ENCODE measurements at regions not wholly inside any gene's neighbourhood (a gene's known extent, or its start where the extent isn't known, plus 50 kb on each side); places are given as distances from the start of the nearest gene placed in this dataset.

GRCh38 chr4:20640989-20641388 lies 59.3 kb upstream of the PACRGL start:
- no peak overlapping the region for H3K4me3 ChIP-seq (ENCODE audit: low read length)
- no peak for DNase-seq (ENCODE audit: low read depth)
- TF ChIP-seq, protein P1, sequence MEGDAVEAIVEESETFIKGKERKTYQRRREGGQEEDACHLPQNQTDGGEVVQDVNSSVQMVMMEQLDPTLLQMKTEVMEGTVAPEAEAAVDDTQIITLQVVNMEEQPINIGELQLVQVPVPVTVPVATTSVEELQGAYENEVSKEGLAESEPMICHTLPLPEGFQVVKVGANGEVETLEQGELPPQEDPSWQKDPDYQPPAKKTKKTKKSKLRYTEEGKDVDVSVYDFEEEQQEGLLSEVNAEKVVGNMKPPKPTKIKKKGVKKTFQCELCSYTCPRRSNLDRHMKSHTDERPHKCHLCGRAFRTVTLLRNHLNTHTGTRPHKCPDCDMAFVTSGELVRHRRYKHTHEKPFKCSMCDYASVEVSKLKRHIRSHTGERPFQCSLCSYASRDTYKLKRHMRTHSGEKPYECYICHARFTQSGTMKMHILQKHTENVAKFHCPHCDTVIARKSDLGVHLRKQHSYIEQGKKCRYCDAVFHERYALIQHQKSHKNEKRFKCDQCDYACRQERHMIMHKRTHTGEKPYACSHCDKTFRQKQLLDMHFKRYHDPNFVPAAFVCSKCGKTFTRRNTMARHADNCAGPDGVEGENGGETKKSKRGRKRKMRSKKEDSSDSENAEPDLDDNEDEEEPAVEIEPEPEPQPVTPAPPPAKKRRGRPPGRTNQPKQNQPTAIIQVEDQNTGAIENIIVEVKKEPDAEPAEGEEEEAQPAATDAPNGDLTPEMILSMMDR (IDR thresholded peaks at IDR 0.05; ENCODE audit: insufficient read depth, low read depth, low read length, missing control alignments), result no peak

DNA sequence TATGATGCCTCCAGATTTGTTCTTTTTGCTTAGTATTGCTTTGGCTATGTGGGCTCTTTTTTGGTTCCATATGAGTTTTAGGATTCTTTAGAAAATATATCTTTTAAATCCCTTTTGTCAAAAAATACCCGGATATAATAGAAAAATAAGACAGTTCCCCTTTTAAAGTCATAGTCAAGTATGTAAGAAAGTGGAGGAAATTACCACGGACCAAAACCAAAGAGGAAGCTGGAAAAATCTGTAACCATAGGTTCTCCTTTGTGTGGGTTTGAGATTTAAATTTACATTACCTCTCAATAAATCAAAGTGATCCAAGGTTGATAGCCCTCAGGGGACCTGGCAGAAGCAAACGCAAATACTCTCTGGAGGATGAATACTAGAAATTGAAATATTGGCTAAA lies 58.3 kb upstream of the PACRGL start:
- DNase-seq (ENCODE audit: low read depth), result no peak
- no peak overlapping the region for H3K4me3 ChIP-seq (ENCODE audit: low read length)
- TF ChIP-seq, protein P1 (IDR thresholded peaks at IDR 0.05; ENCODE audit: insufficient read depth, low read depth, low read length, missing control alignments), result no peak

DNA sequence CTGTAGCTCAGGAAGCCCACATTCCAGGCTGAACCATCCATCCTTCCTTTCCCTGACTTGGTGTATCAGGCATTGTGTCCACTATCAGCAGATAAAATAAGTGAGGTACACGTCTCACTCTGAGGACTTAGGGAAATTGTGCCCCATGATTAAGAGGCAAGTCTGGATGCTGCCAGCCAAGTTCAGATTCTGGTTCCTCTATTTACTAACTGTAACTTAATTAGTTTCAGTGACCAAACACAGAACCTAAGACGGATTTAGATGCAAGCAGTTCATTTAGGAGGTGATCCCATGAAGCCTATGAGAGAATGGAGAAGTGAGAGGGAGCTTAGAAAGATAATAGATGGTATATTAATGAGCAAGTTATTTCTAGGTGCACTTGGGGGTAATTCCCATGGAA lies 56.6 kb upstream of the PACRGL start:
- DNase-seq (ENCODE audit: low read depth), result no peak
- TF ChIP-seq, protein P1 (IDR thresholded peaks at IDR 0.05; ENCODE audit: insufficient read depth, low read depth, low read length, missing control alignments), result no peak
- no peak overlapping the region for H3K4me3 ChIP-seq (ENCODE audit: low read length)

GRCh38 chr4:20645236-20645635 lies 55.0 kb upstream of the PACRGL start:
- peak; percentile 36 for DNase-seq (ENCODE audit: low read depth)
- TF ChIP-seq, protein P1 (IDR thresholded peaks at IDR 0.05; ENCODE audit: insufficient read depth, low read depth, low read length, missing control alignments), result no peak
- H3K4me3 ChIP-seq (ENCODE audit: low read length), result no peak overlapping the region

- TF ChIP-seq, protein P1 (IDR thresholded peaks at IDR 0.05; ENCODE audit: insufficient read depth, low read depth, low read length, missing control alignments), result no peak
- DNase-seq (ENCODE audit: low read depth), result no peak
- no peak overlapping the region for H3K4me3 ChIP-seq (ENCODE audit: low read length)
Measured at GRCh38 chr4:20646287-20646686, 54.0 kb upstream of the PACRGL start.
